Progenitor cell of endocrine pancreas (in vitro differentiated cells): ENCODE measurements at regions not wholly inside any gene's neighbourhood (a gene's known extent, or its start where the extent isn't known, plus 50 kb on each side); places are given as distances from the start of the nearest gene placed in this dataset.
A peak's percentile ranks its signal among the peaks of the same experiment; 100 is the strongest.

Experiments used
- DNase-seq: peaks from one replicate; pipeline ENCODE4 v3.0.0; 2021; ENCODE audit warnings: low spot score; ENCODE audit not compliant: unreplicated experiment
- H3K27ac Mint-ChIP-seq: 2 replicates; pipeline ENCODE4 v1.8.0; 2021; ENCODE audit warnings: mild to moderate bottlenecking, moderate library complexity, mixed read lengths
- H3K27me3 Mint-ChIP-seq: 2 replicates; pipeline ENCODE4 v1.8.0; 2021; ENCODE audit warnings: mixed read lengths
- H3K36me3 Mint-ChIP-seq: 2 replicates; pipeline ENCODE4 v1.8.0; 2022; ENCODE audit warnings: mixed read lengths; ENCODE audit not compliant: insufficient read depth
- H3K4me1 Mint-ChIP-seq: 2 replicates; pipeline ENCODE4 v1.8.0; 2021; ENCODE audit warnings: low read depth, mixed read lengths
- H3K4me3 Mint-ChIP-seq: 2 replicates; pipeline ENCODE4 v1.8.0; 2021; ENCODE audit warnings: low read depth, mild to moderate bottlenecking, moderate library complexity, mixed read lengths
- H3K9me3 Mint-ChIP-seq: 2 replicates; pipeline ENCODE4 v1.8.0; 2021; ENCODE audit warnings: low read depth, mixed read lengths
- TF ChIP-seq, protein P1 (sequence below): fragments of 200-600 bp; sonication (generic); IDR thresholded peaks from one replicate; pipeline ENCODE4 v1.5.0; 2021; ENCODE audit warnings: antibody characterized with exemption, mild to moderate bottlenecking; ENCODE audit not compliant: unreplicated experiment

DNA sequence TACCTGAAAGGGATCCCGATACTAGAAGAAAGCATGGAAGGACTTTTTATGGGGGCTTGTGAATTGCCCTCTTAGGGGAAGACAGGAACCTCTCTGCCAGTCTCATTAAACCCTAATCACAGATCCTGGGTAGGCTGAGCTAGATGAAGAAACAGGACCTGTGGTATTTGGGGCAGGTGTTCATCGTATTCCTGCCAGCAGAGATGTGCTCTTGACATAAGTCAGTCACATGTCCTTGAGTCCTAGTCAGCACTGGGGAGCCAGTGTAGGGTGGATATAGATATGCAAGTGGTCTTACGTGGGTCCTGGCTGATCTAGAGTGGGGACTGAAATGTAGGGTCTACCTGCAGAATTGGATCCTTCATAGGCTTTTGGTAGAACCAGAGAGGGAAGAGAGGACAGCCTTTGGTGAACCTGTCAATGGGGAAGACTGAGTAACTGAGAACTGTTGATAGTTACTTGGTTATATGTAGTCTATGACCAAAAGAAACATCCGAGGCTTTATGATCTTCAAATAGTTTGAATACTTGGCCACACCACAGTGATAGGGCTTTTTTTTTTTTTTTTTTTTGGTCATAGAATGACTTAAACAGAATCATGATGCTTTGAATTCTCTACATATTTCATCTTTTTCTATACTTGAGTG is 63.5 kb upstream of the WDR1 start:
- Mint-ChIP-seq H3K27me3 (no peaks in the 10 kb centered on the region), H3K9me3 (no peaks in the 10 kb centered on the region), H3K36me3 (no peaks in the 10 kb centered on the region), H3K4me1 (no peaks in the 10 kb centered on the region), H3K4me3 (no peak overlapping the region), H3K27ac (no peak overlapping the region)
- DNase-seq = no peak
- TF ChIP-seq, protein P1, sequence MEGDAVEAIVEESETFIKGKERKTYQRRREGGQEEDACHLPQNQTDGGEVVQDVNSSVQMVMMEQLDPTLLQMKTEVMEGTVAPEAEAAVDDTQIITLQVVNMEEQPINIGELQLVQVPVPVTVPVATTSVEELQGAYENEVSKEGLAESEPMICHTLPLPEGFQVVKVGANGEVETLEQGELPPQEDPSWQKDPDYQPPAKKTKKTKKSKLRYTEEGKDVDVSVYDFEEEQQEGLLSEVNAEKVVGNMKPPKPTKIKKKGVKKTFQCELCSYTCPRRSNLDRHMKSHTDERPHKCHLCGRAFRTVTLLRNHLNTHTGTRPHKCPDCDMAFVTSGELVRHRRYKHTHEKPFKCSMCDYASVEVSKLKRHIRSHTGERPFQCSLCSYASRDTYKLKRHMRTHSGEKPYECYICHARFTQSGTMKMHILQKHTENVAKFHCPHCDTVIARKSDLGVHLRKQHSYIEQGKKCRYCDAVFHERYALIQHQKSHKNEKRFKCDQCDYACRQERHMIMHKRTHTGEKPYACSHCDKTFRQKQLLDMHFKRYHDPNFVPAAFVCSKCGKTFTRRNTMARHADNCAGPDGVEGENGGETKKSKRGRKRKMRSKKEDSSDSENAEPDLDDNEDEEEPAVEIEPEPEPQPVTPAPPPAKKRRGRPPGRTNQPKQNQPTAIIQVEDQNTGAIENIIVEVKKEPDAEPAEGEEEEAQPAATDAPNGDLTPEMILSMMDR = no peak

DNA sequence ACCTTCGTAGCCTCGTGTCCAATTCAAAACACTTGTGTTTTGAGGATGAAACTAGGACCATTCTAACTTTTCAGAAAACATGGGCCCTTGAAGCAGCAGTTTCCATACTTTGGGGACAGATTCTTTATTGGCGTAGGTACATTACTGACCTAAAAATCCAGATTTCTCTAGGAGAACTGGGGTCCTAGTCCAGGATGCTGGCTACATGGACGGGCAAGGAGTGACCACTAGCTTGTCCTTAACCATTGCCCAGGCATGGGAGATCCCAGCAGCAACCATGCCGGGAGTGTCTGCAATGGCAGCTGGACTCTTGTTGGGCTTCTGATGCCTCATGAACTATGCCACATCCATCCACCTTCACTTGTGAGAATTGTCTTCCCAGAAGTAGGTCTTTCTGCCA is 62.2 kb upstream of the WDR1 start:
- H3K27ac Mint-ChIP-seq = no peak overlapping the region
- TF ChIP-seq, protein P1 = no peak
- H3K9me3 Mint-ChIP-seq = no peaks in the 10 kb centered on the region
- no peak overlapping the region for H3K4me3 Mint-ChIP-seq
- no peak for DNase-seq
- H3K36me3 Mint-ChIP-seq = no peaks in the 10 kb centered on the region
- peaks cover 9% of the 10 kb centered on the region for H3K4me1 Mint-ChIP-seq
- H3K27me3 Mint-ChIP-seq = no peaks in the 10 kb centered on the region

DNA sequence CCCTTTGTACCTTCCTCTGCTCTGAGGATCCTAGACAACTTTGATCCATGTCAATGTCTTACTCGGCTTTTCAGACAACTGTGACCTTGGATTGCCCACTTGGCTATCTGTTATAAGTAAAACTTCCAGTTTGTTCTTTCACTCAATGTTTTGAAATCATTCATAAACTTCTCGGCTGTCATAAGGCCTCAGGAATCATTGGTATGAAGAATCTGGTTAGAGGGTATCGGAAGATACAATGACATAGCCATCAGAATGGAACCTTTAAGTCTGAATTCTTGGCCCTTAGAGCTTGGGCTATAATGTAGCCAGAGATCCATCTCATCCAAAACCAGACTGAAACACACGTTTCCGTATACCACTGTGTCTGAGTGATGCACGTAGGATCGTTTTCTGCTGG is 59.0 kb upstream of the WDR1 start:
- H3K27me3 Mint-ChIP-seq = no peaks in the 10 kb centered on the region
- peaks cover 15% of the 10 kb centered on the region for H3K4me1 Mint-ChIP-seq
- H3K9me3 Mint-ChIP-seq = no peaks in the 10 kb centered on the region
- TF ChIP-seq, protein P1 = no peak
- H3K27ac Mint-ChIP-seq = no peak overlapping the region
- H3K36me3 Mint-ChIP-seq = no peaks in the 10 kb centered on the region
- DNase-seq = no peak
- no peak overlapping the region for H3K4me3 Mint-ChIP-seq

DNA sequence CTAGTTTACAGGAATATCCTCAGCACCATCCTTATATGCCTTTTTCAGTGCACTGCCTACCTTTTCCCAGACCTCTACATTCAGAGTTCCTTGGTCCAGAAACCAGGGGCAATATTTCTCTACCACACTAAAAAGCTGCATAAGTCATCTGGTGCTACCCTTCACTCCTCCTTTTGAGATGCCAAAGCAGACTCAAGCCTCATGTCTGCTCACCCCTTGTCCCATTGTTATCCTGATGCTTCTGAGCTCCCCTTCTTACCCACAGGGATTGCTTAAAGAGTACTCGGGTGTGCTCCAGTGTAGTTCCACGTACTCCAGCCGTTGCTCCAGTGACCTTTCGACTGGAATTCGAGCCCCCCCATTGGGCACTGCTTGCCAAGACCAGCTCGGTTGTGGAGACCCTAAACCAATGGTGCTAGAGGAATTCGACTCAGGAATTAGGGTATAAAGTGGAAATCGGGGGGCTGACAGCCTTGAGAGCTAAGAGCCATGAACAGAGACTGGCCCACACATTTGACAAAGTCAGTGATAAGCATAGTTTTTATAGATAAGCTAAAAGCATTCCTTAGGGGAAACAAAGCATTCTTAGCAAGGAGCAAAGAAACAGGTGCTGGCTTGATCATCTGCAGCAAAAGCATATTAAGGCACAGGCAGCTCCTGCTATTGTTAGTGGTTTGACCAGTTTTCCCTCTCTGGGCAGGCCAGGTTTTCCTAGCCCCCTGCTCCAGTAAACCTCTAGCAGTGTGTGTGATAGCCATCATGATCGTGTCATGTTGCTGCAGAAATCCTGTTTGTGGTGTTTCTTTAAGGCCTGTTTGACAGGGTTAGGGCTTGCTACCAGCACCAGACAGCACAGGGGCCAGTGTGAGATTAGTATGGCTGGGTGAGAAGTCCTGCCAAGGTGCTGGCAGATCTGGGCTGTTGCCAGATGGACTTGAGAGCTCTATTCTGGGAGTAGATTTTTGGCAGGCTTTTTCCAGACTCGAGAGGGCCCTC is 57.5 kb upstream of the WDR1 start:
- no peaks in the 10 kb centered on the region for H3K27me3 Mint-ChIP-seq
- TF ChIP-seq, protein P1 = no peak
- peak; percentile 14 for DNase-seq
- H3K4me3 Mint-ChIP-seq = no peak overlapping the region
- H3K27ac Mint-ChIP-seq = peak overlapping the region; percentile 90
- H3K4me1 Mint-ChIP-seq = peaks cover 15% of the 10 kb centered on the region
- no peaks in the 10 kb centered on the region for H3K36me3 Mint-ChIP-seq
- H3K9me3 Mint-ChIP-seq = no peaks in the 10 kb centered on the region

DNA sequence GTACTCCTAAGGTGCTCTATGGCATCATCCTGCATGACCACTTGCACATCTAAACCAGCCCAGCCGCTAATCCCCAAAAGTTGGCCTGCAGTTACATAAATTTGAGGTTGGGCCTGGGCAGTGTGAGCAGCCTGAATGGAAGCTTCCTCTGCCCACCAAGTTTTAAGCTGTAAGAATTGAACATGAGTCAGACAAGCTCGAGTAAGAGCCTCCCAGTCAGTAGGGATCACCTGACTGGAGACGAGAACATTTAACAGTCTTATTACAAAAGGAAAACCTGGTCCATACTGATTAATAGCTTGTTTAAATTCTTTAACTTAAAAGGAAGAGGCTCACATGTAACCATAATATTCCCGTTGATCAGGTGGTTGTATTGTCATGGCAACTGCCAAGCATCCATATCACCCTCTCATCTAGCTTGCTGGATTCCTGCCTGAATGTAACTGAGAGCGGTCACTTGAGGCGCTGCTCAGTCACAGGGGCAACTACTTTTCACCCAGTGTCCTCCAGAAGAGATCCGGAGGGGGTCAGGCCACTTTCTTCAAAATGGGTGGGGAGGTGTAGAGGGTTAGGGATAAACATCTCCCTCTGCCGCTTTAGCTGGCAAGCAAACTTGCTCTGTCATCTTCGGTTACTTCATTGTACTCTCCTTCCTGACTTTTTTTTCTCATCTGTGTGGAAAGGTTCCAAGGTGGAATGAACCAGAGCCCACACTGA is 56.6 kb upstream of the WDR1 start:
- H3K4me1 Mint-ChIP-seq = peaks cover 17% of the 10 kb centered on the region
- H3K4me3 Mint-ChIP-seq = no peak overlapping the region
- no peaks in the 10 kb centered on the region for H3K36me3 Mint-ChIP-seq
- no peaks in the 10 kb centered on the region for H3K9me3 Mint-ChIP-seq
- DNase-seq = no peak
- peak overlapping the region; percentile 90 for H3K27ac Mint-ChIP-seq
- H3K27me3 Mint-ChIP-seq = no peaks in the 10 kb centered on the region
- TF ChIP-seq, protein P1 = no peak
